HepG2 (cell line): ENCODE measurements at regions not wholly inside any gene's neighbourhood (a gene's known extent, or its start where the extent isn't known, plus 50 kb on each side); places are given as distances from the start of the nearest gene placed in this dataset.

Experiments
- CBFB ChIP-seq: sonication (generic); formaldehyde crosslinking; IDR thresholded peaks from 2 replicates; pipeline ENCODE4 v1.4.0; 2020; ENCODE audit warnings: missing genetic modification reagents
- ELF3 ChIP-seq: IDR thresholded peaks from 2 replicates; pipeline ENCODE4 v1.6.1; 2016; ENCODE audit warnings: missing genetic modification reagents, missing compliant biosample characterization
- ETS1 ChIP-seq: sonication (generic); formaldehyde crosslinking; IDR thresholded peaks from 2 replicates; pipeline ENCODE4 v1.4.0; 2020; ENCODE audit warnings: missing genetic modification reagents
- GMEB1 ChIP-seq: sonication (generic); formaldehyde crosslinking; IDR thresholded peaks from 2 replicates; pipeline ENCODE4 v1.5.1; 2020; ENCODE audit warnings: missing genetic modification reagents, mild to moderate bottlenecking, borderline replicate concordance
- HNRNPUL1 ChIP-seq: fragments of 200-400 bp; formaldehyde crosslinking; IDR thresholded peaks from 2 replicates; pipeline ENCODE4 v1.6.1; 2017; ENCODE audit warnings: low read depth, mild to moderate bottlenecking, low read length, moderate library complexity
- NCOA1 ChIP-seq: sonication (generic); formaldehyde crosslinking; IDR thresholded peaks from 2 replicates; pipeline ENCODE4 v1.9.0; 2021; ENCODE audit warnings: missing genetic modification reagents
- NFKB2 ChIP-seq: sonication (generic); formaldehyde crosslinking; IDR thresholded peaks from 2 replicates; pipeline ENCODE4 v1.4.0; 2020; ENCODE audit warnings: missing genetic modification reagents, borderline replicate concordance
- STAG1 ChIP-seq: sonication (generic); formaldehyde crosslinking; IDR thresholded peaks from 2 replicates; pipeline ENCODE4 v1.4.0; 2020; ENCODE audit warnings: missing genetic modification reagents
- TBL1XR1 ChIP-seq: fragments of 150-350 bp; IDR thresholded peaks from 2 replicates; pipeline ENCODE4 v1.6.1; 2014; ENCODE audit warnings: borderline replicate concordance, low read length; ENCODE audit not compliant: partially characterized antibody
- TBX2 ChIP-seq: sonication (generic); formaldehyde crosslinking; IDR thresholded peaks from 2 replicates; pipeline ENCODE4 v1.5.0; 2020; ENCODE audit warnings: missing genetic modification reagents, mild to moderate bottlenecking, borderline replicate concordance
- ZBTB40 ChIP-seq, 2 experiments: fragments of 450-650 bp in 1 of 2; sonication (generic) in 1 of 2; formaldehyde crosslinking in 1 of 2; IDR thresholded peaks; 2 replicates each; pipeline versions ENCODE4 v1.6.1 to v1.8.0; 2016 to 2022; ENCODE audit warnings: antibody characterized with exemption in 1 of 2, mild to moderate bottlenecking in 1 of 2, missing genetic modification reagents in 1 of 2
- ZFAT ChIP-seq: sonication (generic); formaldehyde crosslinking; conservative IDR thresholded peaks from 2 replicates; pipeline ENCODE4 v1.8.1; 2023; ENCODE audit warnings: missing genetic modification reagents, inconsistent platforms
- ZNF501 ChIP-seq: sonication (generic); formaldehyde crosslinking; IDR thresholded peaks from 2 replicates; pipeline ENCODE4 v1.5.1; 2020; ENCODE audit warnings: mild to moderate bottlenecking, moderate library complexity, missing genetic modification reagents
- ZNF629 ChIP-seq: sonication (generic); formaldehyde crosslinking; conservative IDR thresholded peaks from 2 replicates; pipeline ENCODE4 v1.5.0; 2020; ENCODE audit warnings: missing genetic modification reagents
- ZNF670 ChIP-seq: sonication (generic); formaldehyde crosslinking; IDR thresholded peaks from 2 replicates; pipeline ENCODE4 v1.8.0; 2022; ENCODE audit warnings: mild to moderate bottlenecking, missing genetic modification reagents, borderline replicate concordance
- ZNF691 ChIP-seq: sonication (generic); formaldehyde crosslinking; IDR thresholded peaks from 2 replicates; pipeline ENCODE4 v1.4.0; 2020; ENCODE audit warnings: missing genetic modification reagents, low read depth, mild to moderate bottlenecking, borderline replicate concordance

GRCh38 chr3:72447059-72447946 lies 400.9 kb downstream of the SHQ1 start (continued):
- TF ChIP-seq ZBTB40 (IDR thresholded peaks at IDR 0.05) = no peak
- TF ChIP-seq ZBTB40 (CRISPR knock-in tag; IDR thresholded peaks at IDR 0.05) = no peak; the same call in 1 of the 2 replicates
- no peak for TF ChIP-seq STAG1
- TF ChIP-seq TBL1XR1 = no peak
- TF ChIP-seq ZFAT (CRISPR knock-in tag) = peak; percentile 62; the same call in 1 of the 2 replicates
- no peak for TF ChIP-seq ETS1 (CRISPR knock-in tag)
- peak; percentile 39; the same call in 1 of the 2 replicates for TF ChIP-seq TBX2 (CRISPR knock-in tag)
- no peak for TF ChIP-seq ZNF670 (CRISPR knock-in tag)
- peak; percentile 64 for TF ChIP-seq ZNF501 (CRISPR knock-in tag)
- 0 out of 2 replicates have a peak, but pooled peaks have one; percentile 4 for TF ChIP-seq ZNF691 (CRISPR knock-in tag)
- no peak for TF ChIP-seq CBFB (CRISPR knock-in tag)
- TF ChIP-seq ELF3 (CRISPR knock-in tag) = no peak
- no peak for TF ChIP-seq NCOA1 (CRISPR knock-in tag)
- no peak for TF ChIP-seq GMEB1
- no peak for TF ChIP-seq HNRNPUL1
- TF ChIP-seq NFKB2 (CRISPR knock-in tag) = no peak
- TF ChIP-seq ZNF629 = no peak
